Panc1 (cell line): ENCODE measurements at regions not wholly inside any gene's neighbourhood (a gene's known extent, or its start where the extent isn't known, plus 50 kb on each side); places are given as distances from the start of the nearest gene placed in this dataset.

Source experiments
- ATAC-seq: fragments of 200-7000 bp; cut with Tn5 transposase; 2 replicates; pipeline ENCODE4 v1.9.1; 2020; ENCODE audit warnings: mild to moderate bottlenecking, moderate library complexity
- BruUV-seq: library from RNA; stranded (reverse); fragments of 400-500 nt; replicated peaks from 2 replicates; lab custom pipeline; 2021; lab: Mats Ljungman, UMichigan
- CTCF ChIA-PET: fragments of 300-600 bp; sonication (Branson Sonifier 250); formaldehyde crosslinking; loops from one replicate; lab custom pipeline; 2022; ENCODE audit warnings: antibody characterized with exemption; lab: Charles Lee
- POLR2A ChIA-PET: fragments of 300-600 bp; sonication (Branson Sonifier 250); formaldehyde crosslinking; loops from one replicate; lab custom pipeline; 2022; ENCODE audit warnings: antibody characterized with exemption; lab: Charles Lee
- DNase-seq: peaks from one replicate; pipeline ENCODE4 v3.0.0-alpha.2; 2010; ENCODE audit warnings: low read depth, low spot score
- H3K27ac ChIP-seq: 2 replicates; pipeline ENCODE4 v1.5.1; 2011; ENCODE audit warnings: mild to moderate bottlenecking, low read length, inconsistent platforms
- H3K27me3 ChIP-seq: fragments of 200-500 bp; sonication (Bioruptor generic); 2 replicates; pipeline ENCODE4 v1.6.0; 2014; ENCODE audit warnings: low read length, inconsistent platforms; ENCODE audit not compliant: control insufficient read depth, insufficient read depth
- H3K36me3 ChIP-seq: fragments of 200-500 bp; sonication (Bioruptor generic); 2 replicates; pipeline ENCODE4 v1.5.1; 2014; ENCODE audit warnings: inconsistent platforms, mild to moderate bottlenecking, low read length, moderate library complexity; ENCODE audit not compliant: control insufficient read depth, insufficient read depth
- H3K4me1 ChIP-seq: 2 replicates; pipeline ENCODE4 v1.5.1; 2011; ENCODE audit warnings: inconsistent platforms, mild to moderate bottlenecking, low read length, moderate library complexity; ENCODE audit not compliant: control insufficient read depth, insufficient read depth
- H3K4me3 ChIP-seq, 2 experiments: 2 replicates each; pipeline ENCODE4 v1.5.1; 2011 to 2012; ENCODE audit warnings: low read depth in 2 of 2, low read length in 2 of 2, mild to moderate bottlenecking in 2 of 2, inconsistent platforms in 1 of 2, moderate library complexity in 1 of 2
- H3K9me3 ChIP-seq: fragments of 200-500 bp; sonication (Bioruptor generic); 2 replicates; pipeline ENCODE4 v1.5.1; 2014; ENCODE audit warnings: low read depth, mild to moderate bottlenecking, inconsistent platforms, low read length, moderate library complexity; ENCODE audit not compliant: control insufficient read depth, insufficient read depth
- CTCF ChIP-seq: fragments of 450-650 bp; IDR thresholded peaks from 2 replicates; pipeline ENCODE4 v1.5.1; 2017; ENCODE audit warnings: mild to moderate bottlenecking
- POLR2AphosphoS5 ChIP-seq: IDR thresholded peaks from 2 replicates; pipeline ENCODE4 v1.6.1; 2012; ENCODE audit warnings: mild to moderate bottlenecking, low read depth, low read length, moderate library complexity
- REST ChIP-seq, 2 experiments: IDR thresholded peaks; 2 replicates each; pipeline ENCODE4 v1.6.1; 2011 to 2012; ENCODE audit warnings: low read depth in 2 of 2, control low read depth in 1 of 2, low read length in 1 of 2, mild to moderate bottlenecking in 1 of 2, moderate library complexity in 1 of 2; ENCODE audit not compliant: insufficient read depth in 1 of 2
- SIN3A ChIP-seq: IDR thresholded peaks from 2 replicates; pipeline ENCODE4 v1.6.1; 2012; ENCODE audit warnings: low read depth, mild to moderate bottlenecking, low read length, moderate library complexity, borderline replicate concordance; ENCODE audit not compliant: insufficient read depth
- TCF7L2 ChIP-seq: IDR thresholded peaks from 2 replicates; pipeline ENCODE4 v1.6.1; 2011; ENCODE audit warnings: mild to moderate bottlenecking, low read depth, low read length, inconsistent platforms
- in situ Hi-C: cut with HindIII; loops from 2 replicates; pipeline ENCODE4 v1.10.0; 2016; ENCODE audit warnings: low sequenced_read_pairs, low pct_unique_long_range_greater_than_20kb
- intact Hi-C: fragments of 100-400 bp; cut with micrococcal nuclease; formaldehyde crosslinking; loops from one replicate; pipeline ENCODE4 v1.10.0; 2022; ENCODE audit not compliant: unreplicated experiment

- ATAC-seq: no peak
- no peak for DNase-seq
- BruUV-seq: no TSS peak
- ChIA-PET CTCF (no interaction called here), POLR2A (no interaction called here)
- Histone ChIP-seq H3K9me3 (no peaks in the 10 kb centered on the region), H3K27me3 (no peaks in the 10 kb centered on the region), H3K36me3 (no peaks in the 10 kb centered on the region), H3K27ac (no peak overlapping the region), H3K4me3 (no peak overlapping the region), H3K4me1 (no peaks in the 10 kb centered on the region)
- intact Hi-C loops: no loop called here
- TF ChIP-seq REST (IDR thresholded peaks at IDR 0.05; ENCODE audit: insufficient read depth in 1 of 2, low read depth in 2 of 2, low read length in 1 of 2) (no peak), TCF7L2 (no peak), POLR2AphosphoS5 (no peak), CTCF (no peak), SIN3A (no peak)
- in situ Hi-C loops: no loop called here
Measured at GRCh38 chr4:38242822-38243387, 282.7 kb downstream of the PTTG2 start.

GRCh38 chr4:38243388-38244053 lies 283.3 kb downstream of the PTTG2 start:
- Histone ChIP-seq H3K27ac (no peak overlapping the region), H3K4me1 (no peaks in the 10 kb centered on the region), H3K4me3 (no peak overlapping the region), H3K27me3 (no peaks in the 10 kb centered on the region), H3K9me3 (no peaks in the 10 kb centered on the region), H3K36me3 (no peaks in the 10 kb centered on the region)
- no peak for ATAC-seq
- TF ChIP-seq SIN3A: no peak
- TF ChIP-seq TCF7L2: no peak
- TF ChIP-seq REST (IDR thresholded peaks at IDR 0.05; ENCODE audit: insufficient read depth in 1 of 2, low read depth in 2 of 2, low read length in 1 of 2): no peak
- TF ChIP-seq POLR2AphosphoS5: no peak
- ChIA-PET CTCF (no interaction called here), POLR2A (no interaction called here)
- intact Hi-C loops: no loop called here
- no peak for DNase-seq
- in situ Hi-C loops: no loop called here
- BruUV-seq: no TSS peak
